ENCODE measurements at regions not wholly inside any gene's neighbourhood (a gene's known extent, or its start where the extent isn't known, plus 50 kb on each side); places are given as distances from the start of the nearest gene placed in this dataset.

DNA sequence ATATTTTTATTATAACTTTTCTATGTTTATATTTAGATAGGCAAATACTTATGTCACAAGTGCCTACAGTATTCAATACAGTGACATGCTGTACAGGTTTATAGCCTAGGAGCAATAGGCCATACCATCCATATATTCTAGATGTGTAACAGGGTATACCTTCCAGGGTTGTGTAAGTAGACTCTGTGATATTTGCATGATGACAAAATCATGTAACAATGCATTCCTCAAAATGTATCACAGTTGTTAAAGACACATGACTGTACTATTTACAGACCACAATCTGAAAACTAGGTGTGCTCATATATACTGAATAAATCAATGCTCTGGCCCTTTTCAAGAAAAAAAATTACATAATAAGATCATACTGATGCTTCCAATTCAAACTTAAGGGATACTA is 433.2 kb upstream of the RGPD4 start:
- no peak for TF ChIP-seq EZH2 (IDR thresholded peaks at IDR 0.05; ENCODE audit: borderline replicate concordance, insufficient read depth, low read depth, low read length, poor library complexity, severe bottlenecking)
- TF ChIP-seq, protein P1, sequence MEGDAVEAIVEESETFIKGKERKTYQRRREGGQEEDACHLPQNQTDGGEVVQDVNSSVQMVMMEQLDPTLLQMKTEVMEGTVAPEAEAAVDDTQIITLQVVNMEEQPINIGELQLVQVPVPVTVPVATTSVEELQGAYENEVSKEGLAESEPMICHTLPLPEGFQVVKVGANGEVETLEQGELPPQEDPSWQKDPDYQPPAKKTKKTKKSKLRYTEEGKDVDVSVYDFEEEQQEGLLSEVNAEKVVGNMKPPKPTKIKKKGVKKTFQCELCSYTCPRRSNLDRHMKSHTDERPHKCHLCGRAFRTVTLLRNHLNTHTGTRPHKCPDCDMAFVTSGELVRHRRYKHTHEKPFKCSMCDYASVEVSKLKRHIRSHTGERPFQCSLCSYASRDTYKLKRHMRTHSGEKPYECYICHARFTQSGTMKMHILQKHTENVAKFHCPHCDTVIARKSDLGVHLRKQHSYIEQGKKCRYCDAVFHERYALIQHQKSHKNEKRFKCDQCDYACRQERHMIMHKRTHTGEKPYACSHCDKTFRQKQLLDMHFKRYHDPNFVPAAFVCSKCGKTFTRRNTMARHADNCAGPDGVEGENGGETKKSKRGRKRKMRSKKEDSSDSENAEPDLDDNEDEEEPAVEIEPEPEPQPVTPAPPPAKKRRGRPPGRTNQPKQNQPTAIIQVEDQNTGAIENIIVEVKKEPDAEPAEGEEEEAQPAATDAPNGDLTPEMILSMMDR (IDR thresholded peaks at IDR 0.05), result no peak

Measured in B cell (primary cell).